Loucy (cell line): ENCODE measurements at regions not wholly inside any gene's neighbourhood (a gene's known extent, or its start where the extent isn't known, plus 50 kb on each side); places are given as distances from the start of the nearest gene placed in this dataset.

Experiments used
- CTCF ChIP-seq: fragments of 200-600 bp; sonication (generic); conservative IDR thresholded peaks from 2 replicates; pipeline ENCODE4 v1.5.1; 2014; ENCODE audit warnings: mild to moderate bottlenecking, antibody characterized with exemption, low read length
- EZH2phosphoT487 ChIP-seq: fragments of 200-600 bp; IDR thresholded peaks from 2 replicates; pipeline ENCODE4 v1.6.1; 2018; ENCODE audit warnings: antibody characterized with exemption, mild to moderate bottlenecking, moderate library complexity, borderline replicate concordance

- no peak for TF ChIP-seq CTCF
- no peak for TF ChIP-seq EZH2phosphoT487
These were observed 303.5 kb upstream of the MGMT start for GRCh38 chr10:129163531-129163930.
